Fibroblast of mammary gland (primary cell): ENCODE measurements at regions not wholly inside any gene's neighbourhood (a gene's known extent, or its start where the extent isn't known, plus 50 kb on each side); places are given as distances from the start of the nearest gene placed in this dataset.

Source experiments
- DNase-seq: peaks from one replicate; pipeline ENCODE4 v3.0.0-alpha.2; 2010; ENCODE audit warnings: low read depth
- H3K4me3 ChIP-seq: 2 replicates; pipeline ENCODE4 v1.5.1; 2011; ENCODE audit warnings: low read depth, mild to moderate bottlenecking, low read length, moderate library complexity; ENCODE audit not compliant: control insufficient read depth
- CTCF ChIP-seq: conservative IDR thresholded peaks from 2 replicates; pipeline ENCODE4 v1.5.1; 2011; ENCODE audit warnings: low read depth, low read length, inconsistent platforms; ENCODE audit not compliant: control insufficient read depth, insufficient read depth

- DNase-seq: no peak
- TF ChIP-seq CTCF: no peak
- no peak overlapping the region for H3K4me3 ChIP-seq
These were observed 224.3 kb downstream of the SNRPN start for GRCh38 chr15:25178835-25179672.

GRCh38 chr15:25179673-25180511 lies 225.1 kb downstream of the SNRPN start:
- no peak overlapping the region for H3K4me3 ChIP-seq
- TF ChIP-seq CTCF: no peak
- no peak for DNase-seq

- H3K4me3 ChIP-seq: no peak overlapping the region
- DNase-seq: no peak
- TF ChIP-seq CTCF: no peak
These were observed 226.0 kb downstream of the SNRPN start for GRCh38 chr15:25180606-25181292.

- no peak for TF ChIP-seq CTCF
- no peak for DNase-seq
- H3K4me3 ChIP-seq: no peak overlapping the region
These were observed 226.7 kb downstream of the SNRPN start for GRCh38 chr15:25181293-25182097.

GRCh38 chr15:25182098-25182478 lies 227.3 kb downstream of the SNRPN start:
- no peak for DNase-seq
- no peak overlapping the region for H3K4me3 ChIP-seq
- TF ChIP-seq CTCF: no peak
